Lower lobe of right lung (tissue), 2 donors: ENCODE measurements at regions not wholly inside any gene's neighbourhood (a gene's known extent, or its start where the extent isn't known, plus 50 kb on each side); places are given as distances from the start of the nearest gene placed in this dataset.

ENCODE experiments used
- ATAC-seq, 2 donors: fragments of 200-7000 bp; cut with Tn5 transposase; one replicate each; pipeline ENCODE4 v1.9.1; 2020 to 2022; ENCODE audit warnings: mild to moderate bottlenecking in 2 of 2, moderate library complexity in 2 of 2
- DNase-seq: peaks from one replicate; pipeline ENCODE4 v3.0.0-alpha.2; 2020
- H3K27ac ChIP-seq: fragments of 200-600 bp; one replicate; pipeline ENCODE4 v1.8.0; 2022
- H3K27me3 ChIP-seq: fragments of 200-600 bp; one replicate; pipeline ENCODE4 v1.8.0; 2022; ENCODE audit warnings: low read depth
- H3K36me3 ChIP-seq: fragments of 200-600 bp; one replicate; pipeline ENCODE4 v1.8.0; 2022; ENCODE audit warnings: mild to moderate bottlenecking
- H3K4me1 ChIP-seq: fragments of 200-600 bp; one replicate; pipeline ENCODE4 v1.8.0; 2022
- H3K4me3 ChIP-seq: fragments of 200-600 bp; one replicate; pipeline ENCODE4 v1.8.0; 2022; ENCODE audit warnings: mild to moderate bottlenecking
- H3K9me3 ChIP-seq: fragments of 200-600 bp; one replicate; pipeline ENCODE4 v1.8.0; 2022
- CTCF ChIP-seq: fragments of 200-600 bp; IDR thresholded peaks from one replicate; pipeline ENCODE4 v1.8.0; 2022; ENCODE audit warnings: antibody characterized with exemption, mild to moderate bottlenecking
- intact Hi-C: fragments of 100-400 bp; cut with DNase I; formaldehyde crosslinking; loops from one replicate; pipeline ENCODE4 v1.11.0; 2022
- donor health status: DM: no; HTN: yes; CAD: no; lungs with severe emphysema.

GRCh38 chr5:20486826-20487225 is 498.8 kb upstream of the CDH18 start:
- no peak for TF ChIP-seq CTCF
- DNase-seq (no peak), ATAC-seq (no peak)
- Histone ChIP-seq H3K4me3 (no peak overlapping the region), H3K9me3 (no peaks in the 10 kb centered on the region), H3K4me1 (no peaks in the 10 kb centered on the region), H3K36me3 (no peaks in the 10 kb centered on the region), H3K27ac (no peak overlapping the region), H3K27me3 (no peaks in the 10 kb centered on the region)
- intact Hi-C loops = no loop called here

- Histone ChIP-seq H3K27me3 (no peaks in the 10 kb centered on the region), H3K4me3 (no peak overlapping the region), H3K4me1 (no peaks in the 10 kb centered on the region), H3K36me3 (no peaks in the 10 kb centered on the region), H3K9me3 (no peaks in the 10 kb centered on the region), H3K27ac (no peak overlapping the region)
- TF ChIP-seq CTCF = no peak
- no peak for DNase-seq
- intact Hi-C loops = no loop called here
- ATAC-seq = no peak
Observed at GRCh38 chr5:20476016-20476415, 488.0 kb upstream of the CDH18 start.

GRCh38 chr5:20470997-20471396 is 483.0 kb upstream of the CDH18 start:
- Histone ChIP-seq H3K4me1 (no peaks in the 10 kb centered on the region), H3K9me3 (no peaks in the 10 kb centered on the region), H3K27ac (no peak overlapping the region), H3K27me3 (no peaks in the 10 kb centered on the region), H3K4me3 (no peak overlapping the region), H3K36me3 (no peaks in the 10 kb centered on the region)
- TF ChIP-seq CTCF = no peak
- ATAC-seq (no peak), DNase-seq (no peak)
- intact Hi-C loops = no loop called here

GRCh38 chr5:20469792-20470191 is 481.8 kb upstream of the CDH18 start:
- no peaks in the 10 kb centered on the region for H3K27me3 ChIP-seq
- H3K27ac ChIP-seq = no peak overlapping the region
- no peaks in the 10 kb centered on the region for H3K36me3 ChIP-seq
- no peak for DNase-seq
- no peak for TF ChIP-seq CTCF
- no peak for ATAC-seq
- no peaks in the 10 kb centered on the region for H3K4me1 ChIP-seq
- no peak overlapping the region for H3K4me3 ChIP-seq
- no peaks in the 10 kb centered on the region for H3K9me3 ChIP-seq
- intact Hi-C loops = no loop called here

GRCh38 chr5:20469390-20469789 is 481.4 kb upstream of the CDH18 start:
- ATAC-seq = no peak

More at GRCh38 chr5:20469390-20469789, 481.4 kb upstream of the CDH18 start:
- no peaks in the 10 kb centered on the region for H3K4me1 ChIP-seq
- no peak for DNase-seq
- no peak overlapping the region for H3K27ac ChIP-seq
- intact Hi-C loops = no loop called here
- no peak for TF ChIP-seq CTCF
- H3K27me3 ChIP-seq = no peaks in the 10 kb centered on the region
- H3K36me3 ChIP-seq = no peaks in the 10 kb centered on the region
- H3K4me3 ChIP-seq = no peak overlapping the region
- H3K9me3 ChIP-seq = no peaks in the 10 kb centered on the region
